GM23338 (cell line): ENCODE measurements at regions not wholly inside any gene's neighbourhood (a gene's known extent, or its start where the extent isn't known, plus 50 kb on each side); places are given as distances from the start of the nearest gene placed in this dataset.

Experiments used
- ATAC-seq: fragments of 200-7000 bp; cut with Tn5 transposase; 3 replicates; pipeline ENCODE4 v1.9.1; 2020
- DNase-seq: peaks from one replicate; pipeline ENCODE4 v3.0.0-alpha.2; 2015; ENCODE audit warnings: low spot score
- H2AFZ ChIP-seq: fragments of 200-600 bp; sonication (generic); 2 replicates; pipeline ENCODE4 v1.8.0; 2016; ENCODE audit warnings: antibody characterized with exemption, mild to moderate bottlenecking, moderate library complexity
- H3F3A ChIP-seq: fragments of 200-600 bp; sonication (generic); replicated peaks from 2 replicates; pipeline ENCODE4 v1.8.0; 2017; ENCODE audit warnings: antibody characterized with exemption, mixed run types, low read depth
- H3K27ac ChIP-seq: fragments of 200-600 bp; sonication (generic); 2 replicates; pipeline ENCODE4 v1.6.1; 2016; ENCODE audit warnings: low read depth
- H3K27me3 ChIP-seq: fragments of 200-600 bp; sonication (generic); 2 replicates; pipeline ENCODE4 v1.8.0; 2016; ENCODE audit warnings: mild to moderate bottlenecking, mixed run types, moderate library complexity; ENCODE audit not compliant: insufficient read depth
- H3K36me3 ChIP-seq: fragments of 200-600 bp; sonication (generic); 2 replicates; pipeline ENCODE4 v1.8.0; 2016; ENCODE audit warnings: mild to moderate bottlenecking; ENCODE audit not compliant: insufficient read depth
- H3K4me1 ChIP-seq: fragments of 200-600 bp; sonication (generic); 2 replicates; pipeline ENCODE4 v1.8.0; 2016; ENCODE audit warnings: mild to moderate bottlenecking, moderate library complexity; ENCODE audit not compliant: insufficient read depth
- H3K4me2 ChIP-seq: fragments of 200-600 bp; sonication (generic); 2 replicates; pipeline ENCODE4 v1.7.1; 2017; ENCODE audit warnings: mixed run types
- H3K4me3 ChIP-seq: fragments of 200-600 bp; sonication (generic); 2 replicates; pipeline ENCODE4 v1.6.1; 2016; ENCODE audit warnings: mixed run types
- H3K79me2 ChIP-seq: fragments of 200-600 bp; sonication (generic); replicated peaks from 2 replicates; pipeline ENCODE4 v1.8.0; 2017; ENCODE audit warnings: mild to moderate bottlenecking; ENCODE audit not compliant: insufficient read depth
- H3K9me2 ChIP-seq: fragments of 200-600 bp; sonication (generic); 2 replicates; pipeline ENCODE4 v1.8.0; 2017; ENCODE audit not compliant: insufficient read depth
- H4K20me1 ChIP-seq: fragments of 200-600 bp; sonication (generic); replicated peaks from 2 replicates; pipeline ENCODE4 v1.8.0; 2017; ENCODE audit warnings: mild to moderate bottlenecking; ENCODE audit not compliant: insufficient read depth
- H3K27ac Mint-ChIP-seq: 2 replicates; pipeline ENCODE4 v1.8.0; 2020; ENCODE audit warnings: inconsistent platforms, mild to moderate bottlenecking, moderate library complexity, mixed read lengths
- H3K27me3 Mint-ChIP-seq: 3 replicates; pipeline ENCODE4 v1.8.0; 2022; ENCODE audit warnings: low read depth, mild to moderate bottlenecking, moderate library complexity, mixed read lengths, inconsistent platforms; ENCODE audit not compliant: insufficient read depth, poor library complexity
- H3K36me3 Mint-ChIP-seq: 3 replicates; pipeline ENCODE4 v1.8.0; 2021; ENCODE audit warnings: low read depth, mild to moderate bottlenecking, inconsistent platforms, moderate library complexity, mixed read lengths
- H3K4me1 Mint-ChIP-seq: 3 replicates; pipeline ENCODE4 v1.8.0; 2020; ENCODE audit warnings: mild to moderate bottlenecking, inconsistent platforms, mixed read lengths
- H3K4me3 Mint-ChIP-seq: 3 replicates; pipeline ENCODE4 v1.8.0; 2021; ENCODE audit warnings: moderate library complexity, mild to moderate bottlenecking, inconsistent platforms, mixed read lengths
- H3K9me3 Mint-ChIP-seq: 3 replicates; pipeline ENCODE4 v1.8.0; 2020; ENCODE audit warnings: moderate library complexity, mild to moderate bottlenecking, inconsistent platforms, mixed read lengths
- CREB1 ChIP-seq: fragments of 250-450 bp; sonication (Bioruptor Pico); IDR thresholded peaks from 2 replicates; pipeline ENCODE4 v1.5.0; 2020; ENCODE audit warnings: low read depth, mild to moderate bottlenecking, moderate library complexity
- EZH2 ChIP-seq: fragments of 200-600 bp; sonication (generic); IDR thresholded peaks from one replicate; pipeline ENCODE4 v1.8.0; 2017; ENCODE audit warnings: antibody characterized with exemption, mild to moderate bottlenecking, low read depth; ENCODE audit not compliant: unreplicated experiment
- EZH2phosphoT487 ChIP-seq: fragments of 200-600 bp; sonication (generic); IDR thresholded peaks from one replicate; pipeline ENCODE4 v1.8.1; 2018; ENCODE audit warnings: antibody characterized with exemption; ENCODE audit not compliant: unreplicated experiment
- JUNB ChIP-seq: IDR thresholded peaks from one replicate; pipeline ENCODE4 v1.6.1; 2016; ENCODE audit warnings: antibody characterized with exemption; ENCODE audit not compliant: unreplicated experiment
- NANOG ChIP-seq: IDR thresholded peaks from 2 replicates; pipeline ENCODE4 v1.6.1; 2016; ENCODE audit warnings: antibody characterized with exemption, borderline replicate concordance
- POLR2AphosphoS5 ChIP-seq: IDR thresholded peaks from 2 replicates; pipeline ENCODE4 v1.6.1; 2016; ENCODE audit warnings: antibody characterized with exemption, low read depth
- STAT1 ChIP-seq: IDR thresholded peaks from one replicate; pipeline ENCODE4 v1.6.1; 2016; ENCODE audit warnings: antibody characterized with exemption; ENCODE audit not compliant: unreplicated experiment
- ZNF114 ChIP-seq: fragments of 250-450 bp; sonication (Bioruptor Pico); IDR thresholded peaks from 2 replicates; pipeline ENCODE4 v1.5.0; 2020; ENCODE audit warnings: mild to moderate bottlenecking, moderate library complexity
- ZNF331 ChIP-seq: fragments of 250-450 bp; sonication (Bioruptor Pico); IDR thresholded peaks from 2 replicates; pipeline ENCODE4 v1.5.0; 2020; ENCODE audit warnings: low read depth, mild to moderate bottlenecking, moderate library complexity
- TF ChIP-seq, protein P1 (sequence below): IDR thresholded peaks from 2 replicates; pipeline ENCODE4 v1.6.1; 2016; ENCODE audit warnings: antibody characterized with exemption
- TF ChIP-seq, protein P2 (sequence below): IDR thresholded peaks from one replicate; pipeline ENCODE4 v1.6.1; 2018; ENCODE audit warnings: antibody characterized with exemption; ENCODE audit not compliant: unreplicated experiment
- TF ChIP-seq, protein P3 (sequence below), 2 experiments: fragments of 200-600 bp in 1 of 2; sonication (generic) in 1 of 2; conservative IDR thresholded peaks; 2 replicates each; pipeline versions ENCODE4 v1.5.1 to v1.6.1; 2016 to 2017; ENCODE audit warnings: antibody characterized with exemption in 2 of 2, low read depth in 2 of 2, mild to moderate bottlenecking in 2 of 2, moderate library complexity in 1 of 2
- TF ChIP-seq, protein P4 (sequence below): fragments of 250-450 bp; sonication (Bioruptor Pico); IDR thresholded peaks from 2 replicates; pipeline ENCODE4 v1.5.0; 2020; ENCODE audit warnings: mild to moderate bottlenecking, moderate library complexity

DNA sequence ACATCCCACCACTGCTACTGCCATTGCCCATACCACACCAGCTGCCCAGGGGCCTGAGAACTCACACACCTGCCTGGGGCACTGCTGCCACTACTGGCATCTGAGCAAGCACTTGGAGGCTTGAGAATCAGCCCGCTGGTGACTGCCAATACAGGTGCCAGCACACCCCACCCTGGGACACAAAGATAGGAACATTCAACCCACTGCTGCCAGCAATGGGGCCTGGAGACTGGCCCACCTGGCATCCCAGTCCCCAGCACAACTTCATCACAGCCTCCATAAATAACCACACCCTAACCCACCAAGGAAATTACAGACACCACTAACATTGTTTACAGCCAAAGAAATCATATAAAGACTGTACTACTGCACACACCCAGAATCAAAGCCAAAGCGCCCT is 115.9 kb downstream of the SLC16A9 start:
- H3K27ac Mint-ChIP-seq, result no peak overlapping the region
- ATAC-seq, result no peak
- TF ChIP-seq POLR2AphosphoS5 (no peak), NANOG (no peak), ZNF114 (no peak), STAT1 (no peak), EZH2 (no peak), ZNF331 (no peak), JUNB (no peak), CREB1 (no peak), EZH2phosphoT487 (no peak)
- TF ChIP-seq, protein P1, sequence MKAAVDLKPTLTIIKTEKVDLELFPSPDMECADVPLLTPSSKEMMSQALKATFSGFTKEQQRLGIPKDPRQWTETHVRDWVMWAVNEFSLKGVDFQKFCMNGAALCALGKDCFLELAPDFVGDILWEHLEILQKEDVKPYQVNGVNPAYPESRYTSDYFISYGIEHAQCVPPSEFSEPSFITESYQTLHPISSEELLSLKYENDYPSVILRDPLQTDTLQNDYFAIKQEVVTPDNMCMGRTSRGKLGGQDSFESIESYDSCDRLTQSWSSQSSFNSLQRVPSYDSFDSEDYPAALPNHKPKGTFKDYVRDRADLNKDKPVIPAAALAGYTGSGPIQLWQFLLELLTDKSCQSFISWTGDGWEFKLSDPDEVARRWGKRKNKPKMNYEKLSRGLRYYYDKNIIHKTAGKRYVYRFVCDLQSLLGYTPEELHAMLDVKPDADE, result no peak
- TF ChIP-seq, protein P2, sequence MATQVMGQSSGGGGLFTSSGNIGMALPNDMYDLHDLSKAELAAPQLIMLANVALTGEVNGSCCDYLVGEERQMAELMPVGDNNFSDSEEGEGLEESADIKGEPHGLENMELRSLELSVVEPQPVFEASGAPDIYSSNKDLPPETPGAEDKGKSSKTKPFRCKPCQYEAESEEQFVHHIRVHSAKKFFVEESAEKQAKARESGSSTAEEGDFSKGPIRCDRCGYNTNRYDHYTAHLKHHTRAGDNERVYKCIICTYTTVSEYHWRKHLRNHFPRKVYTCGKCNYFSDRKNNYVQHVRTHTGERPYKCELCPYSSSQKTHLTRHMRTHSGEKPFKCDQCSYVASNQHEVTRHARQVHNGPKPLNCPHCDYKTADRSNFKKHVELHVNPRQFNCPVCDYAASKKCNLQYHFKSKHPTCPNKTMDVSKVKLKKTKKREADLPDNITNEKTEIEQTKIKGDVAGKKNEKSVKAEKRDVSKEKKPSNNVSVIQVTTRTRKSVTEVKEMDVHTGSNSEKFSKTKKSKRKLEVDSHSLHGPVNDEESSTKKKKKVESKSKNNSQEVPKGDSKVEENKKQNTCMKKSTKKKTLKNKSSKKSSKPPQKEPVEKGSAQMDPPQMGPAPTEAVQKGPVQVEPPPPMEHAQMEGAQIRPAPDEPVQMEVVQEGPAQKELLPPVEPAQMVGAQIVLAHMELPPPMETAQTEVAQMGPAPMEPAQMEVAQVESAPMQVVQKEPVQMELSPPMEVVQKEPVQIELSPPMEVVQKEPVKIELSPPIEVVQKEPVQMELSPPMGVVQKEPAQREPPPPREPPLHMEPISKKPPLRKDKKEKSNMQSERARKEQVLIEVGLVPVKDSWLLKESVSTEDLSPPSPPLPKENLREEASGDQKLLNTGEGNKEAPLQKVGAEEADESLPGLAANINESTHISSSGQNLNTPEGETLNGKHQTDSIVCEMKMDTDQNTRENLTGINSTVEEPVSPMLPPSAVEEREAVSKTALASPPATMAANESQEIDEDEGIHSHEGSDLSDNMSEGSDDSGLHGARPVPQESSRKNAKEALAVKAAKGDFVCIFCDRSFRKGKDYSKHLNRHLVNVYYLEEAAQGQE, result no peak
- TF ChIP-seq, protein P3, sequence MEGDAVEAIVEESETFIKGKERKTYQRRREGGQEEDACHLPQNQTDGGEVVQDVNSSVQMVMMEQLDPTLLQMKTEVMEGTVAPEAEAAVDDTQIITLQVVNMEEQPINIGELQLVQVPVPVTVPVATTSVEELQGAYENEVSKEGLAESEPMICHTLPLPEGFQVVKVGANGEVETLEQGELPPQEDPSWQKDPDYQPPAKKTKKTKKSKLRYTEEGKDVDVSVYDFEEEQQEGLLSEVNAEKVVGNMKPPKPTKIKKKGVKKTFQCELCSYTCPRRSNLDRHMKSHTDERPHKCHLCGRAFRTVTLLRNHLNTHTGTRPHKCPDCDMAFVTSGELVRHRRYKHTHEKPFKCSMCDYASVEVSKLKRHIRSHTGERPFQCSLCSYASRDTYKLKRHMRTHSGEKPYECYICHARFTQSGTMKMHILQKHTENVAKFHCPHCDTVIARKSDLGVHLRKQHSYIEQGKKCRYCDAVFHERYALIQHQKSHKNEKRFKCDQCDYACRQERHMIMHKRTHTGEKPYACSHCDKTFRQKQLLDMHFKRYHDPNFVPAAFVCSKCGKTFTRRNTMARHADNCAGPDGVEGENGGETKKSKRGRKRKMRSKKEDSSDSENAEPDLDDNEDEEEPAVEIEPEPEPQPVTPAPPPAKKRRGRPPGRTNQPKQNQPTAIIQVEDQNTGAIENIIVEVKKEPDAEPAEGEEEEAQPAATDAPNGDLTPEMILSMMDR (conservative IDR thresholded peaks at IDR 0.05; ENCODE audit: low read depth in 2 of 2), result no peak
- TF ChIP-seq, protein P4, sequence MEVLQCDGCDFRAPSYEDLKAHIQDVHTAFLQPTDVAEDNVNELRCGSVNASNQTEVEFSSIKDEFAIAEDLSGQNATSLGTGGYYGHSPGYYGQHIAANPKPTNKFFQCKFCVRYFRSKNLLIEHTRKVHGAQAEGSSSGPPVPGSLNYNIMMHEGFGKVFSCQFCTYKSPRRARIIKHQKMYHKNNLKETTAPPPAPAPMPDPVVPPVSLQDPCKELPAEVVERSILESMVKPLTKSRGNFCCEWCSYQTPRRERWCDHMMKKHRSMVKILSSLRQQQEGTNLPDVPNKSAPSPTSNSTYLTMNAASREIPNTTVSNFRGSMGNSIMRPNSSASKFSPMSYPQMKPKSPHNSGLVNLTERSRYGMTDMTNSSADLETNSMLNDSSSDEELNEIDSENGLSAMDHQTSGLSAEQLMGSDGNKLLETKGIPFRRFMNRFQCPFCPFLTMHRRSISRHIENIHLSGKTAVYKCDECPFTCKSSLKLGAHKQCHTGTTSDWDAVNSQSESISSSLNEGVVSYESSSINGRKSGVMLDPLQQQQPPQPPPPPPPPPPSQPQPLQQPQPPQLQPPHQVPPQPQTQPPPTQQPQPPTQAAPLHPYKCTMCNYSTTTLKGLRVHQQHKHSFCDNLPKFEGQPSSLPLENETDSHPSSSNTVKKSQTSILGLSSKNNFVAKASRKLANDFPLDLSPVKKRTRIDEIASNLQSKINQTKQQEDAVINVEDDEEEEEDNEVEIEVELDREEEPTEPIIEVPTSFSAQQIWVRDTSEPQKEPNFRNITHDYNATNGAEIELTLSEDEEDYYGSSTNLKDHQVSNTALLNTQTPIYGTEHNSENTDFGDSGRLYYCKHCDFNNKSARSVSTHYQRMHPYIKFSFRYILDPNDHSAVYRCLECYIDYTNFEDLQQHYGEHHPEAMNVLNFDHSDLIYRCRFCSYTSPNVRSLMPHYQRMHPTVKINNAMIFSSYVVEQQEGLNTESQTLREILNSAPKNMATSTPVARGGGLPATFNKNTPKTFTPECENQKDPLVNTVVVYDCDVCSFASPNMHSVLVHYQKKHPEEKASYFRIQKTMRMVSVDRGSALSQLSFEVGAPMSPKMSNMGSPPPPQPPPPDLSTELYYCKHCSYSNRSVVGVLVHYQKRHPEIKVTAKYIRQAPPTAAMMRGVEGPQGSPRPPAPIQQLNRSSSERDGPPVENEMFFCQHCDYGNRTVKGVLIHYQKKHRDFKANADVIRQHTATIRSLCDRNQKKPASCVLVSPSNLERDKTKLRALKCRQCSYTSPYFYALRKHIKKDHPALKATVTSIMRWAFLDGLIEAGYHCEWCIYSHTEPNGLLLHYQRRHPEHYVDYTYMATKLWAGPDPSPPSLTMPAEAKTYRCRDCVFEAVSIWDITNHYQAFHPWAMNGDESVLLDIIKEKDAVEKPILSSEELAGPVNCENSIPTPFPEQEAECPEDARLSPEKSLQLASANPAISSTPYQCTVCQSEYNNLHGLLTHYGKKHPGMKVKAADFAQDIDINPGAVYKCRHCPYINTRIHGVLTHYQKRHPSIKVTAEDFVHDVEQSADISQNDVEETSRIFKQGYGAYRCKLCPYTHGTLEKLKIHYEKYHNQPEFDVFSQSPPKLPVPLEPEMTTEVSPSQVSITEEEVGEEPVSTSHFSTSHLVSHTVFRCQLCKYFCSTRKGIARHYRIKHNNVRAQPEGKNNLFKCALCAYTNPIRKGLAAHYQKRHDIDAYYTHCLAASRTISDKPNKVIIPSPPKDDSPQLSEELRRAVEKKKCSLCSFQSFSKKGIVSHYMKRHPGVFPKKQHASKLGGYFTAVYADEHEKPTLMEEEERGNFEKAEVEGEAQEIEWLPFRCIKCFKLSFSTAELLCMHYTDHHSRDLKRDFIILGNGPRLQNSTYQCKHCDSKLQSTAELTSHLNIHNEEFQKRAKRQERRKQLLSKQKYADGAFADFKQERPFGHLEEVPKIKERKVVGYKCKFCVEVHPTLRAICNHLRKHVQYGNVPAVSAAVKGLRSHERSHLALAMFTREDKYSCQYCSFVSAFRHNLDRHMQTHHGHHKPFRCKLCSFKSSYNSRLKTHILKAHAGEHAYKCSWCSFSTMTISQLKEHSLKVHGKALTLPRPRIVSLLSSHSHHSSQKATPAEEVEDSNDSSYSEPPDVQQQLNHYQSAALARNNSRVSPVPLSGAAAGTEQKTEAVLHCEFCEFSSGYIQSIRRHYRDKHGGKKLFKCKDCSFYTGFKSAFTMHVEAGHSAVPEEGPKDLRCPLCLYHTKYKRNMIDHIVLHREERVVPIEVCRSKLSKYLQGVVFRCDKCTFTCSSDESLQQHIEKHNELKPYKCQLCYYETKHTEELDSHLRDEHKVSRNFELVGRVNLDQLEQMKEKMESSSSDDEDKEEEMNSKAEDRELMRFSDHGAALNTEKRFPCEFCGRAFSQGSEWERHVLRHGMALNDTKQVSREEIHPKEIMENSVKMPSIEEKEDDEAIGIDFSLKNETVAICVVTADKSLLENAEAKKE (CRISPR knock-in tag), result no peak

More for the DNA sequence above, 115.9 kb downstream of the SLC16A9 start:
- Histone ChIP-seq H3K27me3 (no peaks in the 10 kb centered on the region), H3K4me1 (no peaks in the 10 kb centered on the region), H3K36me3 (no peaks in the 10 kb centered on the region), H4K20me1 (no peaks in the 10 kb centered on the region), H3K27ac (no peak overlapping the region), H2AFZ (no peak overlapping the region), H3K79me2 (no peaks in the 10 kb centered on the region), H3K4me3 (no peak overlapping the region), H3K4me2 (no peak overlapping the region), H3F3A (no peaks in the 10 kb centered on the region), H3K9me2 (no peaks in the 10 kb centered on the region)
- no peak for DNase-seq
- Mint-ChIP-seq H3K9me3 (peaks cover 1% of the 10 kb centered on the region; the same call in 2 of the 3 replicates), H3K4me1 (no peaks in the 10 kb centered on the region), H3K27me3 (no peaks in the 10 kb centered on the region), H3K36me3 (no peaks in the 10 kb centered on the region), H3K4me3 (no peak overlapping the region)
